ENCODE measurements at regions not wholly inside any gene's neighbourhood (a gene's known extent, or its start where the extent isn't known, plus 50 kb on each side); places are given as distances from the start of the nearest gene placed in this dataset.

GRCh38 chr17:77542551-77543490, 402.1 kb downstream of the SEC14L1 start:
- TF ChIP-seq SP1 (IDR thresholded peaks at IDR 0.05) = no peak
- no peak for TF ChIP-seq YY1 (IDR thresholded peaks at IDR 0.05)
- no peak for TF ChIP-seq TAF1 (conservative IDR thresholded peaks at IDR 0.05)
- TF ChIP-seq CTCF (IDR thresholded peaks at IDR 0.05; ENCODE audit: low read depth, low read length, missing input control) = peak; percentile 83
- no peak for TF ChIP-seq HNF4G (IDR thresholded peaks at IDR 0.05)

Measured in liver (tissue), 3 donors.